Adipocyte (in vitro differentiated cells): ENCODE measurements at regions not wholly inside any gene's neighbourhood (a gene's known extent, or its start where the extent isn't known, plus 50 kb on each side); places are given as distances from the start of the nearest gene placed in this dataset.

Experiments used
- DNase-seq: peaks from one replicate; pipeline ENCODE4 v3.0.0-alpha.2; 2015; ENCODE audit warnings: low read depth
- H3K27me3 ChIP-seq: replicated peaks from 2 replicates; pipeline ENCODE4 v1.7.0; 2013; ENCODE audit warnings: mild to moderate bottlenecking, low read length, moderate library complexity; ENCODE audit not compliant: control insufficient read depth, insufficient read depth
- H3K36me3 ChIP-seq: 2 replicates; pipeline ENCODE4 v1.7.0; 2013; ENCODE audit warnings: low read length, mild to moderate bottlenecking, moderate library complexity; ENCODE audit not compliant: control insufficient read depth, insufficient read depth, severe bottlenecking
- H3K4me1 ChIP-seq: 2 replicates; pipeline ENCODE4 v1.7.0; 2013; ENCODE audit warnings: mild to moderate bottlenecking, low read length, moderate library complexity; ENCODE audit not compliant: control insufficient read depth, insufficient read depth
- H3K4me3 ChIP-seq: 2 replicates; pipeline ENCODE4 v1.7.0; 2013; ENCODE audit warnings: mild to moderate bottlenecking, low read length, moderate library complexity
- H3K9ac ChIP-seq: 2 replicates; pipeline ENCODE4 v1.7.0; 2013; ENCODE audit warnings: mild to moderate bottlenecking, low read length, moderate library complexity
- H3K9me3 ChIP-seq: 2 replicates; pipeline ENCODE4 v1.7.0; 2013; ENCODE audit warnings: mild to moderate bottlenecking, low read length, moderate library complexity; ENCODE audit not compliant: control insufficient read depth

- no peaks in the 10 kb centered on the region for H3K36me3 ChIP-seq
Observed at GRCh38 chr1:183730886-183731573, 73.9 kb upstream of the RGL1 start.

GRCh38 chr1:183730107-183730724, 74.7 kb upstream of the RGL1 start:
- Histone ChIP-seq H3K4me1 (peaks cover 37% of the 10 kb centered on the region), H3K4me3 (no peak overlapping the region), H3K36me3 (no peaks in the 10 kb centered on the region), H3K27me3 (no peaks in the 10 kb centered on the region), H3K9me3 (no peaks in the 10 kb centered on the region), H3K9ac (no peak overlapping the region)
- no peak for DNase-seq

More at GRCh38 chr1:183730886-183731573, 73.9 kb upstream of the RGL1 start:
- no peak for DNase-seq
- Histone ChIP-seq H3K9me3 (no peaks in the 10 kb centered on the region), H3K4me3 (no peak overlapping the region), H3K4me1 (peaks cover 45% of the 10 kb centered on the region), H3K9ac (no peak overlapping the region), H3K27me3 (no peaks in the 10 kb centered on the region)

- no peaks in the 10 kb centered on the region for H3K36me3 ChIP-seq
- H3K9me3 ChIP-seq: no peaks in the 10 kb centered on the region
- H3K27me3 ChIP-seq: no peaks in the 10 kb centered on the region
- H3K9ac ChIP-seq: no peak overlapping the region
- DNase-seq: no peak
- no peak overlapping the region for H3K4me3 ChIP-seq
- H3K4me1 ChIP-seq: peaks cover 7% of the 10 kb centered on the region
Observed at GRCh38 chr1:183726825-183727224, 73.7 kb upstream of the APOBEC4 start.

GRCh38 chr1:183724350-183725042, 71.4 kb upstream of the APOBEC4 start:
- no peak overlapping the region for H3K9ac ChIP-seq
- H3K4me3 ChIP-seq: no peak overlapping the region
- H3K36me3 ChIP-seq: no peaks in the 10 kb centered on the region
- peaks cover 9% of the 10 kb centered on the region for H3K4me1 ChIP-seq
- DNase-seq: no peak
- no peaks in the 10 kb centered on the region for H3K27me3 ChIP-seq
- H3K9me3 ChIP-seq: no peaks in the 10 kb centered on the region

GRCh38 chr1:183723571-183723970, 70.5 kb upstream of the APOBEC4 start:
- Histone ChIP-seq H3K9me3 (no peaks in the 10 kb centered on the region), H3K36me3 (no peaks in the 10 kb centered on the region), H3K4me1 (peaks cover 9% of the 10 kb centered on the region), H3K4me3 (no peak overlapping the region), H3K27me3 (no peaks in the 10 kb centered on the region), H3K9ac (no peak overlapping the region)
- no peak for DNase-seq

GRCh38 chr1:183721041-183721440, 67.9 kb upstream of the APOBEC4 start:
- Histone ChIP-seq H3K27me3 (no peaks in the 10 kb centered on the region), H3K4me1 (peaks cover 16% of the 10 kb centered on the region), H3K36me3 (no peaks in the 10 kb centered on the region), H3K9ac (no peak overlapping the region), H3K9me3 (no peaks in the 10 kb centered on the region), H3K4me3 (no peak overlapping the region)
- DNase-seq: no peak

GRCh38 chr1:183720028-183720427, 66.9 kb upstream of the APOBEC4 start:
- no peaks in the 10 kb centered on the region for H3K36me3 ChIP-seq
- peak; percentile 32 for DNase-seq
- peak overlapping the region; percentile 14 for H3K4me3 ChIP-seq
- no peaks in the 10 kb centered on the region for H3K27me3 ChIP-seq
- H3K9ac ChIP-seq: no peak overlapping the region
- H3K4me1 ChIP-seq: peaks cover 16% of the 10 kb centered on the region
- H3K9me3 ChIP-seq: no peaks in the 10 kb centered on the region

- Histone ChIP-seq H3K4me3 (no peak overlapping the region), H3K9me3 (no peaks in the 10 kb centered on the region), H3K27me3 (no peaks in the 10 kb centered on the region), H3K9ac (no peak overlapping the region), H3K4me1 (peaks cover 16% of the 10 kb centered on the region), H3K36me3 (no peaks in the 10 kb centered on the region)
- DNase-seq: no peak
Observed at GRCh38 chr1:183719289-183719688, 66.2 kb upstream of the APOBEC4 start.

- Histone ChIP-seq H3K4me3 (no peak overlapping the region), H3K36me3 (no peaks in the 10 kb centered on the region), H3K9ac (no peak overlapping the region), H3K9me3 (no peaks in the 10 kb centered on the region), H3K4me1 (peaks cover 27% of the 10 kb centered on the region), H3K27me3 (no peaks in the 10 kb centered on the region)
- no peak for DNase-seq
Observed at GRCh38 chr1:183716286-183716685, 63.2 kb upstream of the APOBEC4 start.

GRCh38 chr1:183711741-183712361, 58.7 kb upstream of the APOBEC4 start:
- Histone ChIP-seq H3K27me3 (no peaks in the 10 kb centered on the region), H3K9ac (no peak overlapping the region), H3K4me3 (no peak overlapping the region), H3K36me3 (no peaks in the 10 kb centered on the region), H3K4me1 (peaks cover 18% of the 10 kb centered on the region), H3K9me3 (no peaks in the 10 kb centered on the region)
- peak; percentile 63 for DNase-seq

GRCh38 chr1:183711165-183711682, 58.1 kb upstream of the APOBEC4 start:
- no peaks in the 10 kb centered on the region for H3K9me3 ChIP-seq
- DNase-seq: no peak
- no peak overlapping the region for H3K9ac ChIP-seq
- no peak overlapping the region for H3K4me3 ChIP-seq
- no peaks in the 10 kb centered on the region for H3K27me3 ChIP-seq
- H3K4me1 ChIP-seq: peaks cover 12% of the 10 kb centered on the region
- H3K36me3 ChIP-seq: no peaks in the 10 kb centered on the region
